Esophagus squamous epithelium (tissue), 5 donors: ENCODE measurements at regions not wholly inside any gene's neighbourhood (a gene's known extent, or its start where the extent isn't known, plus 50 kb on each side); places are given as distances from the start of the nearest gene placed in this dataset.

Source experiments
- DNase-seq: peaks from one replicate; lab custom pipeline; 2025; lab: John Stamatoyannopoulos, UW
- H3K27ac ChIP-seq, 4 donors: fragments of 200-600 bp; sonication (generic); one replicate each; pipeline ENCODE4 v1.5.1; 2016 to 2019; ENCODE audit warnings: mild to moderate bottlenecking in 1 of 4
- H3K27me3 ChIP-seq, 4 donors: fragments of 200-600 bp; sonication (generic); 1 replicate in 3 of 4; 2 replicates in 1 of 4; pipeline versions ENCODE4 v1.5.1 to v1.6.0; 2017 to 2021; ENCODE audit warnings: antibody characterized with exemption in 1 of 4
- H3K36me3 ChIP-seq, 3 donors: fragments of 200-600 bp; sonication (generic); one replicate each; pipeline ENCODE4 v1.5.1; 2016 to 2019
- H3K4me1 ChIP-seq, 3 donors: fragments of 200-600 bp; sonication (generic); one replicate each; pipeline ENCODE4 v1.5.1; 2017 to 2019
- H3K4me3 ChIP-seq, 4 donors: fragments of 200-600 bp; sonication (generic); 1 replicate in 3 of 4; 2 replicates in 1 of 4; pipeline ENCODE4 v1.5.1; 2016 to 2019; ENCODE audit warnings: mild to moderate bottlenecking in 2 of 4, moderate library complexity in 1 of 4
- H3K9me3 ChIP-seq, 3 donors: fragments of 200-600 bp; sonication (generic); one replicate each; pipeline ENCODE4 v1.5.1; 2016 to 2019
- CTCF ChIP-seq, 6 experiments: fragments of 450-650 bp in 4 of 6; fragments of 200-600 bp in 2 of 6; sonication (generic) in 2 of 6; IDR thresholded peaks; one replicate each; pipeline ENCODE4 v1.5.1; 2016 to 2019; ENCODE audit warnings: antibody characterized with exemption in 6 of 6, mild to moderate bottlenecking in 4 of 6, moderate library complexity in 4 of 6
- POLR2A ChIP-seq, 4 donors: fragments of 450-650 bp; IDR thresholded peaks; one replicate each; pipeline ENCODE4 v1.6.1; 2017; ENCODE audit warnings: antibody characterized with exemption in 4 of 4, mild to moderate bottlenecking in 4 of 4, moderate library complexity in 3 of 4
- WGBS, 2 donors: methylation state at CpG; one replicate each; pipeline ENCODE4 v1.1.5; 2018; 5-methylcytosine and 5-hydroxymethylcytosine counted together
- intact Hi-C: fragments of 100-400 bp; cut with DNase I; formaldehyde crosslinking; loops from one replicate; pipeline ENCODE4 v1.15.0; 2022
- donor health status: DM: yes; HTN: yes; CAD: no.

- no peak for TF ChIP-seq POLR2A (IDR thresholded peaks at IDR 0.05)
- TF ChIP-seq CTCF (IDR thresholded peaks at IDR 0.05) = no peak
- no peaks in the 10 kb centered on the region for H3K36me3 ChIP-seq
- no peak overlapping the region for H3K4me3 ChIP-seq
- peaks cover 0 to 2% (median 0%) of the 10 kb centered on the region in 4 donors for H3K27me3 ChIP-seq
- intact Hi-C loops = no loop called here
- peak overlapping the region in 1 of 4 donors; percentile 42 for H3K27ac ChIP-seq
- H3K9me3 ChIP-seq = no peaks in the 10 kb centered on the region
- DNase-seq = no peak
- WGBS, 2 donors = 32 to 60% methylated on average over 4 of the region's 4 CpGs
- peaks cover 0 to 21% (median 0%) of the 10 kb centered on the region in 3 donors for H3K4me1 ChIP-seq
Measured at GRCh38 chrX:95974096-95974470, 710.6 kb upstream of the DIAPH2 start.

- WGBS, 2 donors = 65% methylated on average over 5 of the region's 5 CpGs; no CpG with 5 or more reads in 1 of the 2 donors
- intact Hi-C loops = no loop called here
- peaks cover 0 to 21% (median 0%) of the 10 kb centered on the region in 3 donors for H3K4me1 ChIP-seq
Measured at GRCh38 chrX:95974890-95975289, 709.8 kb upstream of the DIAPH2 start.

GRCh38 chrX:95995583-95995982, 689.1 kb upstream of the DIAPH2 start:
- H3K9me3 ChIP-seq = no peaks in the 10 kb centered on the region
- 79 to 82% methylated on average over 3 of the region's 3 CpGs for WGBS, 2 donors
- DNase-seq = no peak
- H3K4me1 ChIP-seq = no peaks in the 10 kb centered on the region
- H3K36me3 ChIP-seq = no peaks in the 10 kb centered on the region
- intact Hi-C loops = no loop called here
- H3K27ac ChIP-seq = no peak overlapping the region
- no peaks in the 10 kb centered on the region for H3K27me3 ChIP-seq
- TF ChIP-seq CTCF (IDR thresholded peaks at IDR 0.05) (no peak), POLR2A (IDR thresholded peaks at IDR 0.05) (no peak)
- H3K4me3 ChIP-seq = no peak overlapping the region

More at GRCh38 chrX:95974890-95975289, 709.8 kb upstream of the DIAPH2 start:
- Histone ChIP-seq H3K27me3 (peaks cover 0 to 2% (median 0%) of the 10 kb centered on the region in 4 donors), H3K4me3 (no peak overlapping the region), H3K36me3 (no peaks in the 10 kb centered on the region), H3K27ac (peak overlapping the region in 2 of 4 donors; percentile 5 to 42), H3K9me3 (no peaks in the 10 kb centered on the region)
- DNase-seq = no peak
- no peak for TF ChIP-seq CTCF (IDR thresholded peaks at IDR 0.05)
- TF ChIP-seq POLR2A (IDR thresholded peaks at IDR 0.05) = no peak

- no peak overlapping the region for H3K4me3 ChIP-seq
- no peaks in the 10 kb centered on the region for H3K9me3 ChIP-seq
- H3K27me3 ChIP-seq = no peaks in the 10 kb centered on the region
- no peak for TF ChIP-seq CTCF (IDR thresholded peaks at IDR 0.05)
- TF ChIP-seq POLR2A (IDR thresholded peaks at IDR 0.05) = no peak
- intact Hi-C loops = no loop called here
- no peak overlapping the region for H3K27ac ChIP-seq
- DNase-seq = no peak
- 50 to 70% methylated on average over 1 of the region's 1 CpG for WGBS, 2 donors
- no peaks in the 10 kb centered on the region for H3K4me1 ChIP-seq
- no peaks in the 10 kb centered on the region for H3K36me3 ChIP-seq
Measured at GRCh38 chrX:95996294-95996693, 688.3 kb upstream of the DIAPH2 start.

GRCh38 chrX:96002431-96002830, 682.2 kb upstream of the DIAPH2 start:
- Histone ChIP-seq H3K4me3 (no peak overlapping the region), H3K36me3 (no peaks in the 10 kb centered on the region), H3K4me1 (no peaks in the 10 kb centered on the region), H3K9me3 (no peaks in the 10 kb centered on the region), H3K27ac (no peak overlapping the region), H3K27me3 (no peaks in the 10 kb centered on the region)
- TF ChIP-seq POLR2A (IDR thresholded peaks at IDR 0.05) = no peak
- WGBS, 2 donors = 39 to 53% methylated on average over 5 of the region's 5 CpGs
- DNase-seq = no peak
- intact Hi-C loops = no loop called here

- Histone ChIP-seq H3K4me3 (no peak overlapping the region), H3K27ac (no peak overlapping the region), H3K9me3 (no peaks in the 10 kb centered on the region), H3K4me1 (no peaks in the 10 kb centered on the region), H3K27me3 (no peaks in the 10 kb centered on the region), H3K36me3 (no peaks in the 10 kb centered on the region)
- intact Hi-C loops = no loop called here
- no peak for TF ChIP-seq POLR2A (IDR thresholded peaks at IDR 0.05)
- no peak for TF ChIP-seq CTCF (IDR thresholded peaks at IDR 0.05)
- DNase-seq = no peak
- 63 to 68% methylated on average over 2 of the region's 2 CpGs for whole genome bisulfite sequencing, 2 donors
Measured at GRCh38 chrX:96004386-96004785, 680.3 kb upstream of the DIAPH2 start.
